Gastrocnemius medialis (tissue), 4 donors: ENCODE measurements at regions not wholly inside any gene's neighbourhood (a gene's known extent, or its start where the extent isn't known, plus 50 kb on each side); places are given as distances from the start of the nearest gene placed in this dataset.

Experiments
- POLR2A ChIP-seq, 2 donors: fragments of 450-650 bp; IDR thresholded peaks; one replicate each; pipeline ENCODE4 v1.6.1; 2017; ENCODE audit warnings: antibody characterized with exemption in 2 of 2, mild to moderate bottlenecking in 2 of 2, moderate library complexity in 2 of 2
- TF ChIP-seq, protein P1 (sequence below), 5 experiments: fragments of 450-650 bp in 3 of 5; fragments of 200-600 bp in 2 of 5; sonication (generic) in 2 of 5; IDR thresholded peaks in 4 of 5; conservative IDR thresholded peaks in 1 of 5; 1 replicate in 4 of 5; 2 replicates in 1 of 5; pipeline ENCODE4 v1.5.1; 2016 to 2019; ENCODE audit warnings: antibody characterized with exemption in 5 of 5, mild to moderate bottlenecking in 3 of 5, moderate library complexity in 3 of 5

- TF ChIP-seq, protein P1, sequence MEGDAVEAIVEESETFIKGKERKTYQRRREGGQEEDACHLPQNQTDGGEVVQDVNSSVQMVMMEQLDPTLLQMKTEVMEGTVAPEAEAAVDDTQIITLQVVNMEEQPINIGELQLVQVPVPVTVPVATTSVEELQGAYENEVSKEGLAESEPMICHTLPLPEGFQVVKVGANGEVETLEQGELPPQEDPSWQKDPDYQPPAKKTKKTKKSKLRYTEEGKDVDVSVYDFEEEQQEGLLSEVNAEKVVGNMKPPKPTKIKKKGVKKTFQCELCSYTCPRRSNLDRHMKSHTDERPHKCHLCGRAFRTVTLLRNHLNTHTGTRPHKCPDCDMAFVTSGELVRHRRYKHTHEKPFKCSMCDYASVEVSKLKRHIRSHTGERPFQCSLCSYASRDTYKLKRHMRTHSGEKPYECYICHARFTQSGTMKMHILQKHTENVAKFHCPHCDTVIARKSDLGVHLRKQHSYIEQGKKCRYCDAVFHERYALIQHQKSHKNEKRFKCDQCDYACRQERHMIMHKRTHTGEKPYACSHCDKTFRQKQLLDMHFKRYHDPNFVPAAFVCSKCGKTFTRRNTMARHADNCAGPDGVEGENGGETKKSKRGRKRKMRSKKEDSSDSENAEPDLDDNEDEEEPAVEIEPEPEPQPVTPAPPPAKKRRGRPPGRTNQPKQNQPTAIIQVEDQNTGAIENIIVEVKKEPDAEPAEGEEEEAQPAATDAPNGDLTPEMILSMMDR (IDR thresholded peaks at IDR 0.05 in 4 of 5, conservative IDR thresholded peaks at IDR 0.05 in 1 of 5), result no peak
- TF ChIP-seq POLR2A (IDR thresholded peaks at IDR 0.05), result no peak
Measured at GRCh38 chr15:98347001-98347400, 301.3 kb upstream of the IGF1R start.
